ENCODE measurements at regions not wholly inside any gene's neighbourhood (a gene's known extent, or its start where the extent isn't known, plus 50 kb on each side); places are given as distances from the start of the nearest gene placed in this dataset.

- Histone ChIP-seq H2AFZ (ENCODE audit: insufficient read depth, low read depth, low read length, poor library complexity, severe bottlenecking) (no peak overlapping the region), H3K4me2 (replicated peaks; ENCODE audit: extremely low read depth, low read length, poor library complexity, severe bottlenecking) (no peak overlapping the region), H3K36me3 (replicated peaks in 1 of 2; ENCODE audit: control insufficient read depth in 1 of 2, insufficient read depth in 2 of 2, low read length in 2 of 2) (no peaks in the 10 kb centered on the region), H3K27ac (ENCODE audit: low read depth in 1 of 2, low read length in 2 of 2) (no peak overlapping the region), H3K27me3 (ENCODE audit: control insufficient read depth in 2 of 2, insufficient read depth in 2 of 2, low read length in 2 of 2) (no peaks in the 10 kb centered on the region), H3K79me2 (ENCODE audit: insufficient read depth, low read length) (no peaks in the 10 kb centered on the region), H3K9ac (ENCODE audit: insufficient read depth, low read length, poor library complexity, severe bottlenecking) (no peak overlapping the region), H3K4me3 (replicated peaks in 1 of 3; ENCODE audit: low read depth in 2 of 3, low read length in 3 of 3) (no peak overlapping the region), H4K20me1 (ENCODE audit: insufficient read depth, low read length) (no peaks in the 10 kb centered on the region), H3K9me3 (replicated peaks in 1 of 2; ENCODE audit: control insufficient read depth in 1 of 2, insufficient read depth in 1 of 2, low read length in 2 of 2) (no peaks in the 10 kb centered on the region), H3K4me1 (ENCODE audit: control insufficient read depth in 1 of 2, insufficient read depth in 2 of 2, low read length in 2 of 2) (no peaks in the 10 kb centered on the region)
- DNase-seq: no peak
- Mint-ChIP-seq H3K36me3 (no peaks in the 10 kb centered on the region), H3K4me1 (peaks cover 14% of the 10 kb centered on the region), H3K4me3 (no peak overlapping the region), H3K9me3 (no peaks in the 10 kb centered on the region), H3K27me3 (ENCODE audit: low read depth in 3 of 3) (no peaks in the 10 kb centered on the region), H3K27ac (no peak overlapping the region)
- 96% methylated on average over 3 of the region's 8 CpGs for WGBS (ENCODE audit: insufficient coverage)
- intact Hi-C loops (cut with micrococcal nuclease): loop anchor here in 1 of 2 donors (10.0 kb wide), 1 partner anchor 158 kb away; no protein-coding TSS in a partner anchor
- no peak for TF ChIP-seq CTCF (IDR thresholded peaks at IDR 0.05)
Measured at GRCh38 chr13:24056616-24057137, 103.8 kb upstream of the SPATA13 start.

GRCh38 chr13:24060993-24061392, 99.5 kb upstream of the SPATA13 start:
- Mint-ChIP-seq H3K4me1 (peaks cover 15% of the 10 kb centered on the region), H3K36me3 (no peaks in the 10 kb centered on the region), H3K27ac (no peak overlapping the region), H3K4me3 (no peak overlapping the region), H3K9me3 (no peaks in the 10 kb centered on the region), H3K27me3 (ENCODE audit: low read depth in 3 of 3) (peaks cover 0 to 2% (median 1%) of the 10 kb centered on the region in 3 donors)
- no peak for DNase-seq
- no peak for TF ChIP-seq CTCF (IDR thresholded peaks at IDR 0.05)
- H3K4me3 ChIP-seq (replicated peaks in 1 of 3; ENCODE audit: low read depth in 2 of 3, low read length in 3 of 3): no peak overlapping the region
- H2AFZ ChIP-seq (ENCODE audit: insufficient read depth, low read depth, low read length, poor library complexity, severe bottlenecking): no peak overlapping the region
- no peaks in the 10 kb centered on the region for H3K79me2 ChIP-seq (ENCODE audit: insufficient read depth, low read length)
- intact Hi-C loops (cut with micrococcal nuclease): no loop called here
- H3K9me3 ChIP-seq (replicated peaks in 1 of 2; ENCODE audit: control insufficient read depth in 1 of 2, insufficient read depth in 1 of 2, low read length in 2 of 2): no peaks in the 10 kb centered on the region
- H3K36me3 ChIP-seq (replicated peaks in 1 of 2; ENCODE audit: control insufficient read depth in 1 of 2, insufficient read depth in 2 of 2, low read length in 2 of 2): no peaks in the 10 kb centered on the region
- no peak overlapping the region for H3K4me2 ChIP-seq (replicated peaks; ENCODE audit: extremely low read depth, low read length, poor library complexity, severe bottlenecking)
- no peak overlapping the region for H3K9ac ChIP-seq (ENCODE audit: insufficient read depth, low read length, poor library complexity, severe bottlenecking)
- no peaks in the 10 kb centered on the region for H3K4me1 ChIP-seq (ENCODE audit: control insufficient read depth in 1 of 2, insufficient read depth in 2 of 2, low read length in 2 of 2)
- WGBS (ENCODE audit: insufficient coverage): 100% methylated on average over 1 of the region's 2 CpGs
- no peaks in the 10 kb centered on the region for H4K20me1 ChIP-seq (ENCODE audit: insufficient read depth, low read length)
- no peaks in the 10 kb centered on the region for H3K27me3 ChIP-seq (ENCODE audit: control insufficient read depth in 2 of 2, insufficient read depth in 2 of 2, low read length in 2 of 2)
- no peak overlapping the region for H3K27ac ChIP-seq (ENCODE audit: low read depth in 1 of 2, low read length in 2 of 2)
